HG03469 (cell line): ENCODE measurements at regions not wholly inside any gene's neighbourhood (a gene's known extent, or its start where the extent isn't known, plus 50 kb on each side); places are given as distances from the start of the nearest gene placed in this dataset.
"Not testable (repeated sequence)": the region's sequence is repeated elsewhere in the genome, so short reads cannot be mapped to it uniquely, and the experiment has no call there.

Experiments used
- ATAC-seq: cut with Tn5 transposase; IDR thresholded peaks from one replicate; pipeline ENCODE4 v1.9.1; 2021; ENCODE audit warnings: mild to moderate bottlenecking, moderate library complexity, moderate number of reproducible peaks; ENCODE audit not compliant: unreplicated experiment

DNA sequence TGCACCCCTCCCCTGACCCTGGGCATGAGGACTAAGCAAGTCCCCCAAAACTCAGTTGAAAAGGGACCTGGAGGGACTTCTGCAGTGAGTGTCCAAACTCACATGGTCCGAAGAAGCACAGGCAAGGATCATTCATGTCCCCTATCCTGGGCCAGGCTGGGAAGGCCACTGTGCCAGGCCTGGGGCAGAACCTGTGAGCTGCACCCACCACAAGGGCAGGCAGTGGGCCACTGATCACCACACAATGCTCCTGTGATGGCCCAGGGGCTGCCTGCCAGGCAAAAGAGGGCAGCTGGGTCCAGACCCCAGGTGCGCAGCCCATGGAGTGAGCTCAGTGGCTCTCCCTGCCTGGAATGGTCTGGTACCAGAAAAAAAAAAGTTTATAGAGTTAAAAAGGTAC is 295.4 kb downstream of the CCDC74A start:
- not testable (repeated sequence) for ATAC-seq

DNA sequence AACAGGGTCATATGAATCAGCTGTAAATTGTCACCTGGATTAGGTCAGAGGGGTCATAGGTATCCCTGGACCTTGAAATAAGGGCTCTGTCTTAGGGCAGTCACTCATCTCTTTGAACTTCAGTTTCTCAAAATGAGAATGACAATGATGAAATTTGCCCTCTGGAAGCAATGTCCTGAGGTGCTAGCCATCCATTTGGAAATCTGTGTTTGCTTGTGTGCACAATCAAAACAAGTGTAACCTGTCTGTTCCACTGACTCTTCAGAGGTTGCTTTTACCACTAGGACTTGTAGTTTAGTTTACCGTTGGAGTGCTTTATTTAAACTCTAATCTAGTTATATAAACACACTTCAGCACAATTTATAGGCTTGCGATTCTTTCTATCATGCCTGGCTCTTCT is 297.3 kb downstream of the CCDC74A start:
- not testable (repeated sequence) for ATAC-seq

DNA sequence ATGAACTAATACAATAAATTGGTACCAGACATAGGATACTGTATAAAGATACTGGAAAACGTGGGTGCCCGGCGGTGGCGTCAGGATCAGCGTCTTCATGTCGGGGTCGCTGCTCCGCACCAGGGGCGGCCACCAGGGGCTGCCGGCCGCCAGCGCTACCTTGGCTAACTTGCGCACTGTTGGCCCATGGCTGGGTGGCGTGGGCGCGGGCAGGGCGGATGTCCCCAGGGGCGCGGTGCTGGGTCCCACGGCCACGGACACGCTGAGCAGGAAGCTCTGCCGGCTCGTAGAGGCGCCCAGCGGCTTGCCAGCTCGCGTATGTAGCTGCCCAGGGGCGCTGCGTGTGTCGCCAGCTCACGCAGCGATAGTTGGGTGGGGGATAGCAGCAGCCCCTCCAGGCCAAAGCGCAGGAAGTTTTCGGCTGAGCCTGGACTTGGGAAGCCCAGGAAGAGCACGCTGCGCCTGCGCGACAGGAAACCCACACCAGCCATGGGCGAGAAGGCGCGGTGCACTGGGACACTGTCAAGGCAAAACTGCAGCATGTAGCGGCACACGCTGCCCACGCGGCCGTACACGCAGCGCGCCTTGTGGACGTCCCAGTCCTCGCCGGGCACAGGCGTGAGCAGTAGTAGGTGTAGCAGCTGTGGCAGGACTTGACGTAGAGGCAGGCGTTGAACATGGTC is 299.9 kb downstream of the CCDC74A start:
- ATAC-seq: no peak

DNA sequence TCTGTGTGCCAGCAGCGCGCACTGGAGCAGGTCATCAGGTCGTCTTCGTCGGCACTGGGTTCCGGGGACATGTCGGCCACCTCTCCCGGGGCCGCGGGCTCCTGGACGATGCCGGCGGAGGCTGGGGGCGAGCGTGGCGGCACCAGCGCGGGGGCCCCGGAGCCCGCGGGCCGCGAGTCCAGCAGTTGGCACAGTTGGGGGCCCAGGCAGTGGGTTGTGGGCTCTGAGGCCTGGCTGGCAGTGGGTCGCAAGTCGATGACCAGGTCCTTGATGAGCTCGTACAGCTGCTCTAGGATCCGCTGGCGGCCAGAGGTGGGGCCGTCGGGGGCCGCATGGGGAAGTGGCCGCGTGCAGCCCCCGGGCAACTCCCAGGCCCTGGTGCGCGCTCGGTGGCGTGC is 300.5 kb downstream of the CCDC74A start:
- no peak for ATAC-seq

DNA sequence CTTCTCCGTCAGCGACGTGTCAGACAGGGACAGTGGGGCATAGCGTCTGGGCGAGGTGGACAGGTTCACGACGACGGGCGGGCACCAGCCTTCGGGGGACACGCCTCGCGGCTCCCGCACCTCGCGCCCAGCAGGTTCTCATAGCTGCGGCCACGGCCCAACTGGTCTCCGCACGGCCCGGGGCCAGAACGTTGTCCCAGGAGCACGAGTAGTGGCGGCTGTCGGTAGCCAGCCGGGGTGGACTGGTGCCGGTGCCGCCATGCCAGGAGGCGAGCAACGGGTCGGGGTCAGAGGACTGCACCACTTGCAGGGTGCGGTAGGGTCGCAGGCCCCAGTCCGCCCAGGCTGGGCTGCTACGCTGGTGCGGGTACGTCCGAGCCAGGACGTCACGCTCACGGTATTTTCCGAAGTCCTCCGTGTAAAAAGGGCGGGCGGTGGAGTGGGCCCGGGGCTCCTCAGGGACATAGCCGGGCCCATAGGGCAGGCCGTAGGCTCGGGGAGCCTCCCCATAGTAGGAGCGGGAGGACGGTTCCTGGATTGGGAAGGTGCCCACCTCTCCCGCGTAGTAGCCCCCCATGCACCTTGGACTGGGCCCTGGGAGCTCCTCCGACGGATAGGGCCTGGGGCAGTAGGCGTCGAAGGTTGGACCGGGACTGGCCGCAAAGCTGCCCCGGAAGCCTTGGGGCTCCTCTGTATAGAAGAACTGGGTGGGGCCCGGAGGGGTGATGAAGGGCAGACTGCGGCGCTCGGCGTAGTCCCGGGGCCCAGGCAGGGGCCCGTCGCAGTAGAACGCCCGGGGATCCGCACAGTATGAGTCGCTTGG is 301.2 kb downstream of the CCDC74A start:
- ATAC-seq: not testable (repeated sequence)

- not testable (repeated sequence) for ATAC-seq
Measured at GRCh38 chr2:131829456-131830241, 302.0 kb downstream of the CCDC74A start.

- not testable (repeated sequence) for ATAC-seq
Measured at GRCh38 chr2:131830242-131830945, 302.7 kb downstream of the CCDC74A start.

- not testable (repeated sequence) for ATAC-seq
Measured at GRCh38 chr2:131830946-131831310, 303.2 kb downstream of the CCDC74A start.

DNA sequence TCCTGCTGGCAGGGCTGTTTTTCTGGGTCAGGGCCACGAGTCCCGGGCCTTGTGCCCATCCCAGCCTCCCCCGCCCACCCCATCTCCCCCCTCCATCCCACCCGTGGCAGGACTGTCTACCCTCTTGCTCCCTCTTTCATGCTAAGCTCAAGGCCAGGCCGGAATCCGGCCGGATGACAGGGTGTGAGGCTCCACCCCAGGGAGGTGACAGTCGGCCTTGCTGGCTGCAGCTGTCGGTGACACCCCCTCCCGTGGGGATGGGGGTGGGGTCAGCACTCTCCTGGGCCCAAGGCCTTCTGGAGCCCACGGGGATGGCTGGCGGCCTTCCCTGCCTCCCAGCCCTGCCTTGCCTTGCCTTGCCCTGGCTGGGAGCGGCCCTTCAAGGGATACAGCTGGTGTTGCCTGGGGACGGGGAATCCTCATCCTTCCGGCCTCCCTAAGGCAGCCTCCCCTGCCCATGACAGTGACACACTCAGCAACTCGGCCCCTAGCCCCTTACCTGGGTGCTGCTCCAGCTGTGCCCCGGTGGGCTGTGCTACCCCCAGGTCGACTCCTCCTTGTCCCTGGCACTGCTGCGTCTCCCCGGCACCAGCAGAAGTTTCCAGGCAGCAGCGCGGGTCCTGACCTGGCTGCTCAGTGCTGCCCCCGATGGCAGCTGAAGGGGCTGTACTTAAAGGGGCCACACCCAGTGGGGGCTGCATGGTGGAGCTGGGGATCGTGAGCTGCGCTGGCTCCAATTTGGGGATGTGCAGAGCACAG is 303.9 kb downstream of the CCDC74A start:
- not testable (repeated sequence) for ATAC-seq

- ATAC-seq: not testable (repeated sequence)
Measured at GRCh38 chr2:131832209-131832780, 304.6 kb downstream of the CCDC74A start.

GRCh38 chr2:131832917-131833316 is 305.2 kb downstream of the CCDC74A start:
- ATAC-seq: not testable (repeated sequence)

DNA sequence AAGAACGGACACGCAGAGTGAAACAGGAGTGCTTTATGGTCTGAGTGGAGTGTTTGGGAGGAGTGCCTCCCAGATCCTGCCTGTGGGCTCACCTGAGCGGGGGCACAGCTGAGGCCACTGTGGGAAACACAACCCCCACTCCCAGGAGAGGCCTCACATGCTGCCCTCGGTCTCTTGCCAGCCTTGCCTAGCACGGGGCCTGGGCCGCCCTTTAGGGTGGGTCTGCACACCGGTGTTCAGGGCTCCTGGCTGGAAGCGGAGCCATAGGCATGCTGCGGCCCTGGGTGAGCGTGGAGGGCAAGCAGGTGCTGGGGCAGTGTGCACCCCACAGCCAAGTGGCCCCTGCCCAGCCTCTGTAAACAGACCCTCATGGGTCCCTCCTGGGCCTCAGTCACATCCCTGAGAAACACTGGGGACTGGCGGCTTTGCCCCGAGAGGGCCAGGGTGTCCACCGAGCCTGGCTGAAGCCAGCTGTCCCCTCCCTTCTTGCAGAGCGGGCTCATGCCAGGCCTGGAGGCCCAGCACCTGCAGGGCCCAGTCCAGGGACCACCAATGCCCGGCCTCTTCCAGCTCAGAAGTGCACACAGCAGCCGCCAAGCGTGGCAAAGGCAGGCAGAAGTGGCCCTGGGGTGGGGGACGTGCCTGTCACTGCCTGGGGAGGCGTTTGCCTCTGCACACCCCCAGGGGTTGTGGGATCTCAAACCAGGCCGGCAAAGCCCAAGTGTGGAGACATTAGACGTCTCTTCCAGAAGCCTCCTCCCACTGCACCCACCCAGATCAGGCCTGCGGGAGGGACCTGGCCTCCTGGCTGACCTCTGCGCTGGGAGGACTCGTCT is 305.9 kb downstream of the CCDC74A start:
- ATAC-seq: not testable (repeated sequence)

GRCh38 chr2:131834203-131835020 is 306.7 kb downstream of the CCDC74A start:
- ATAC-seq: not testable (repeated sequence)

GRCh38 chr2:131835022-131835421 is 307.3 kb downstream of the CCDC74A start:
- not testable (repeated sequence) for ATAC-seq

DNA sequence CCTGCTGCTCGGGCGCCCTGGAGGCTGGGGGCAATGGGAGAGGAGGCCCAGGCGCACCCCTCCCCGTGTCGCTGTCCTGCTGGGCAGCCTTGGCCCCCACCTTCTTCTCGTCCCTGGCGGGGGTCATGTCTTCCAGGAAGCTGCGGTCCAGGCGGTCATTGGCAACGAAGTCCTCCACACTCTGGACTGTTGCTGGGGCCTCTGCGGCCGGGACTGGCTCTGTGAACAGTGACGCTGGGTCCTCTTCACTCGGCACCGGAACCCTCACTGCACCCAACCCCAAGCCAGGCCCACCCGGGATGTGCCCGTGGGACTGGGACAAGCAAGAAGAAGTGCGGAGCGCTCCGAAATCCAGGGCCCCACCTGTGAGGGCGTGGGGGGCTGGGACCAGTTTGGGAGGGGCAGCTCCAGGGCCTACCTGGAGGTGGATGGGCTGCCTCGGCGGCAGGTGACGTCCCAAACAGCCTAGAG is 308.0 kb downstream of the CCDC74A start:
- ATAC-seq: no peak

DNA sequence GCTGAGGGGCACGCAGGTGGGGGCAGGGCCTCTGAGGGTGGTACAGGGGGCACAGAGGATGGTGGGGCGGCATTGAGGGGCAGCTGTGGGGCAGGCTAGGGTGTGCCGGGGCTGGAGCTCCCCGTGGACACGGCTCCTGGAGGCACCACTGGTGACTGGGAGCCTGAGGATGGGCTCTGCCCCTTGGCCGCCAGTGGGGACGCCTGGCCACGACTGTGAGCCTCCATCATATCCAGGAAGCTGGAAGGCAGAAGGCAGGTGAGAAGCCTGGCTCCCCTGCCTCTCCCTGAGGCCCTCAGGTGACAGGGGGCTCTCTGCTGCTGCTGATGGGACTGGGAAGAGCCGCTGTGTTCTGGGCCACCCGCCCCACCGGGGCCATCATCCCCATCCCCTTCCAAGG is 308.4 kb downstream of the CCDC74A start:
- ATAC-seq: not testable (repeated sequence)

GRCh38 chr2:131844044-131844443 is 316.4 kb downstream of the CCDC74A start:
- ATAC-seq: not testable (repeated sequence)

DNA sequence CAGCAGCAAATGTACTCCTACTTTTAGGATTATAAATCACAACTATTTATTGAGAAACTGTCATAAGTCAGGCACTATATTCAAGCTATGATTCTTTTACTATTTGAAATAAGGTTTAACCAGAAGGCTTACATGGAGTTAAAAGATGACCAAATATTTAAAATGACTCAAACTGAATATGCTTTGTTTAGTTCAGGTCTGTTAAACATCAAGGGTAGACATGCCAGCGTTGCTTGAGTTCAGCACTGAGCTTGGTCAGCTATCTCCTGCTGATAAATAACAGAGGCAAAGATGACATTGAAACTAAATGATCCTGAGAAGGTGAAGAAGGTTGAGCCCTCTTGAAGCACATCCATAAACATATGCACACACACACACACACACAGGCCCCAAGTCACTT is 305.6 kb downstream of the ANKRD30BL start:
- not testable (repeated sequence) for ATAC-seq
